Hepatocyte (in vitro differentiated cells): ENCODE measurements at regions not wholly inside any gene's neighbourhood (a gene's known extent, or its start where the extent isn't known, plus 50 kb on each side); places are given as distances from the start of the nearest gene placed in this dataset.

Experiments
- DNase-seq: peaks from one replicate; pipeline ENCODE4 v3.0.0-alpha.2; 2016; ENCODE audit warnings: low spot score
- H2AFZ ChIP-seq: fragments of 200-600 bp; sonication (generic); 2 replicates; pipeline ENCODE4 v1.6.0; 2016; ENCODE audit warnings: antibody characterized with exemption, mild to moderate bottlenecking
- H3K27ac ChIP-seq: fragments of 200-600 bp; sonication (generic); 2 replicates; pipeline ENCODE4 v1.5.1; 2016; ENCODE audit warnings: mild to moderate bottlenecking
- H3K27me3 ChIP-seq: fragments of 200-600 bp; sonication (generic); 2 replicates; pipeline ENCODE4 v1.6.1; 2016
- H3K36me3 ChIP-seq: fragments of 200-600 bp; sonication (generic); replicated peaks from 2 replicates; pipeline ENCODE4 v1.5.1; 2016; ENCODE audit warnings: low read depth; ENCODE audit not compliant: insufficient read depth
- H3K4me1 ChIP-seq: fragments of 200-600 bp; sonication (generic); 2 replicates; pipeline ENCODE4 v1.5.1; 2016; ENCODE audit warnings: mild to moderate bottlenecking, moderate library complexity; ENCODE audit not compliant: insufficient read depth
- H3K4me2 ChIP-seq: fragments of 200-600 bp; sonication (generic); 2 replicates; pipeline ENCODE4 v1.6.0; 2016
- H3K4me3 ChIP-seq: fragments of 200-600 bp; sonication (generic); 2 replicates; pipeline ENCODE4 v1.5.1; 2016; ENCODE audit warnings: mild to moderate bottlenecking
- H3K79me2 ChIP-seq: fragments of 200-600 bp; sonication (generic); 2 replicates; pipeline ENCODE4 v1.6.0; 2017; ENCODE audit warnings: mild to moderate bottlenecking
- H3K9me2 ChIP-seq: fragments of 200-600 bp; sonication (generic); replicated peaks from 2 replicates; pipeline ENCODE4 v1.6.0; 2017; ENCODE audit warnings: mild to moderate bottlenecking; ENCODE audit not compliant: insufficient read depth
- H3K9me3 ChIP-seq: fragments of 200-600 bp; sonication (generic); 2 replicates; pipeline ENCODE4 v1.5.1; 2016; ENCODE audit warnings: low read depth, mild to moderate bottlenecking
- H4K20me1 ChIP-seq: fragments of 200-600 bp; sonication (generic); 2 replicates; pipeline ENCODE4 v1.6.0; 2016; ENCODE audit warnings: mild to moderate bottlenecking; ENCODE audit not compliant: insufficient read depth, poor library complexity, severe bottlenecking
- CTCF ChIP-seq: fragments of 200-600 bp; sonication (generic); IDR thresholded peaks from 2 replicates; pipeline ENCODE4 v1.5.1; 2016; ENCODE audit warnings: antibody characterized with exemption, mild to moderate bottlenecking; ENCODE audit not compliant: poor library complexity
- EZH2 ChIP-seq: fragments of 200-600 bp; sonication (generic); IDR thresholded peaks from 2 replicates; pipeline ENCODE4 v1.6.1; 2016; ENCODE audit warnings: antibody characterized with exemption, mild to moderate bottlenecking, borderline replicate concordance
- EZH2phosphoT487 ChIP-seq: fragments of 200-600 bp; sonication (generic); IDR thresholded peaks from one replicate; pipeline ENCODE4 v1.6.1; 2018; ENCODE audit warnings: antibody characterized with exemption, mild to moderate bottlenecking, low read depth, moderate library complexity; ENCODE audit not compliant: unreplicated experiment, severe bottlenecking
- WGBS: methylation state at CpG from one replicate; pipeline ENCODE4 v1.1.6; 2016; ENCODE audit warnings: low lambda C conversion rate; ENCODE audit errors: missing lambda C conversion rate; 5-methylcytosine and 5-hydroxymethylcytosine counted together

GRCh38 chr4:148561467-148561866 is 119.3 kb upstream of the NR3C2 start:
- Histone ChIP-seq H3K79me2 (no peaks in the 10 kb centered on the region), H2AFZ (no peak overlapping the region), H3K4me3 (no peak overlapping the region), H3K36me3 (no peaks in the 10 kb centered on the region), H3K27ac (no peak overlapping the region), H3K9me3 (no peaks in the 10 kb centered on the region), H3K9me2 (no peaks in the 10 kb centered on the region), H4K20me1 (no peaks in the 10 kb centered on the region), H3K27me3 (no peaks in the 10 kb centered on the region), H3K4me2 (no peak overlapping the region), H3K4me1 (no peaks in the 10 kb centered on the region)
- DNase-seq, result no peak
- 85% methylated on average over 1 of the region's 1 CpG for WGBS
- TF ChIP-seq EZH2 (no peak), CTCF (no peak), EZH2phosphoT487 (no peak)

- no peak overlapping the region for H3K4me2 ChIP-seq
- no peak for DNase-seq
- WGBS, result 83% methylated on average over 3 of the region's 3 CpGs
These were observed 115.6 kb upstream of the NR3C2 start for GRCh38 chr4:148557793-148558192.

GRCh38 chr4:148550788-148551187 is 108.6 kb upstream of the NR3C2 start:
- Histone ChIP-seq H3K4me2 (no peak overlapping the region), H3K27ac (no peak overlapping the region), H3K36me3 (no peaks in the 10 kb centered on the region), H3K4me3 (no peak overlapping the region), H3K27me3 (no peaks in the 10 kb centered on the region), H2AFZ (no peak overlapping the region), H4K20me1 (no peaks in the 10 kb centered on the region), H3K9me2 (no peaks in the 10 kb centered on the region), H3K4me1 (no peaks in the 10 kb centered on the region), H3K9me3 (no peaks in the 10 kb centered on the region), H3K79me2 (no peaks in the 10 kb centered on the region)
- no peak for DNase-seq
- whole genome bisulfite sequencing, result 78% methylated on average over 1 of the region's 1 CpG
- TF ChIP-seq EZH2 (no peak), EZH2phosphoT487 (no peak), CTCF (no peak)

More at GRCh38 chr4:148557793-148558192, 115.6 kb upstream of the NR3C2 start:
- Histone ChIP-seq H3K4me1 (no peaks in the 10 kb centered on the region), H3K9me3 (no peaks in the 10 kb centered on the region), H4K20me1 (no peaks in the 10 kb centered on the region), H3K9me2 (no peaks in the 10 kb centered on the region), H3K36me3 (no peaks in the 10 kb centered on the region), H3K27ac (no peak overlapping the region), H3K4me3 (no peak overlapping the region), H3K79me2 (no peaks in the 10 kb centered on the region), H2AFZ (no peak overlapping the region), H3K27me3 (no peaks in the 10 kb centered on the region)
- TF ChIP-seq CTCF (no peak), EZH2phosphoT487 (no peak)
